GM12878 (cell line): ENCODE measurements at regions not wholly inside any gene's neighbourhood (a gene's known extent, or its start where the extent isn't known, plus 50 kb on each side); places are given as distances from the start of the nearest gene placed in this dataset.

Experiments
- ATAC-seq: fragments of 200-7000 bp; cut with Tn5 transposase; 3 replicates; pipeline ENCODE4 v1.9.1; 2020; ENCODE audit warnings: mild to moderate bottlenecking, moderate library complexity
- BruUV-seq: library from RNA; stranded (reverse); fragments of 400-500 nt; replicated peaks from 2 replicates; lab custom pipeline; 2021; lab: Mats Ljungman, UMichigan
- CTCF ChIA-PET: fragments of 300-600 bp; sonication (Branson Sonifier 250); formaldehyde crosslinking; extraction: SDS; loops from one replicate; lab custom pipeline; 2021; ENCODE audit warnings: inconsistent platforms; lab: Yijun Ruan, JAX
- POLR2A ChIA-PET: fragments of 350-600 bp; formaldehyde crosslinking; extraction: SDS; loops from one replicate; lab custom pipeline; 2021; ENCODE audit warnings: inconsistent platforms; lab: Charles Lee
- RAD21 ChIA-PET: fragments of 300-600 bp; sonication (Branson Sonifier 250); formaldehyde crosslinking; loops from one replicate; lab custom pipeline; 2023; ENCODE audit warnings: antibody characterized with exemption; ENCODE audit not compliant: unreplicated experiment; lab: Charles Lee
- SMC1A ChIA-PET: fragments of 300-600 bp; sonication (Branson Sonifier 250); formaldehyde crosslinking; loops from one replicate; lab custom pipeline; 2023; ENCODE audit not compliant: unreplicated experiment, uncharacterized antibody; lab: Charles Lee
- DNase-seq: peaks from one replicate; pipeline ENCODE4 v3.0.0-alpha.2; 2011; ENCODE audit warnings: low read depth, low spot score
- FAIRE-seq: peaks from 3 replicates; lab custom pipeline; 2011; peaks lifted over from hg19 to GRCh38; lab: Jason Lieb, UNC
- H2AFZ ChIP-seq: 2 replicates; pipeline ENCODE4 v1.6.0; 2011; ENCODE audit warnings: low read depth, low read length, control low read depth; ENCODE audit not compliant: control insufficient read depth
- H3K27ac ChIP-seq: 2 replicates; pipeline ENCODE4 v1.5.1; 2011; ENCODE audit warnings: control low read depth; ENCODE audit not compliant: control insufficient read depth, insufficient read depth
- H3K27me3 ChIP-seq, 2 experiments: replicated peaks in 1 of 2; 2 replicates each; pipeline versions ENCODE4 v1.6.0 to v1.6.1; 2011; ENCODE audit warnings: low read length in 1 of 2; ENCODE audit not compliant: control insufficient read depth in 2 of 2, insufficient read depth in 2 of 2
- H3K36me3 ChIP-seq, 2 experiments: 2 replicates each; pipeline ENCODE4 v1.5.1; 2011; ENCODE audit warnings: low read length in 1 of 2; ENCODE audit not compliant: control insufficient read depth in 2 of 2, insufficient read depth in 2 of 2
- H3K4me1 ChIP-seq: 2 replicates; pipeline ENCODE4 v1.6.1; 2011; ENCODE audit warnings: mild to moderate bottlenecking, low read length, moderate library complexity, mixed read lengths; ENCODE audit not compliant: control insufficient read depth, insufficient read depth
- H3K4me2 ChIP-seq: 2 replicates; pipeline ENCODE4 v1.6.0; 2011; ENCODE audit warnings: control low read depth; ENCODE audit not compliant: control insufficient read depth, insufficient read depth
- H3K4me3 ChIP-seq: fragments of 200-600 bp; sonication (generic); 2 replicates; pipeline ENCODE4 v1.5.1; 2016
- H3K79me2 ChIP-seq: 2 replicates; pipeline ENCODE4 v1.6.0; 2011; ENCODE audit warnings: low read length; ENCODE audit not compliant: control insufficient read depth, insufficient read depth
- H3K9ac ChIP-seq: 2 replicates; pipeline ENCODE4 v1.8.0; 2011; ENCODE audit warnings: low read length, control low read depth, mixed read lengths; ENCODE audit not compliant: control insufficient read depth, insufficient read depth
- H3K9me3 ChIP-seq: replicated peaks from 3 replicates; pipeline ENCODE4 v1.5.1; 2011; ENCODE audit warnings: mild to moderate bottlenecking, low read length; ENCODE audit not compliant: control insufficient read depth, insufficient read depth
- H4K20me1 ChIP-seq: 2 replicates; pipeline ENCODE4 v1.6.0; 2011; ENCODE audit not compliant: control insufficient read depth, insufficient read depth
- BACH1 ChIP-seq: fragments of 450-650 bp; IDR thresholded peaks from 2 replicates; pipeline ENCODE4 v1.6.1; 2017; ENCODE audit warnings: mild to moderate bottlenecking, borderline replicate concordance
- BCLAF1 ChIP-seq: fragments of 450-650 bp; IDR thresholded peaks from 2 replicates; pipeline ENCODE4 v1.6.1; 2017; ENCODE audit warnings: antibody characterized with exemption, mild to moderate bottlenecking, moderate library complexity
- E2F4 ChIP-seq: IDR thresholded peaks from 2 replicates; pipeline ENCODE4 v1.6.1; 2012; ENCODE audit warnings: low read depth, low read length, improper control_type of control experiment
- GATAD2B ChIP-seq: fragments of 450-650 bp; conservative IDR thresholded peaks from 2 replicates; pipeline ENCODE4 v1.6.1; 2017; ENCODE audit warnings: low read depth, mild to moderate bottlenecking, moderate library complexity
- HDAC6 ChIP-seq: fragments of 200-600 bp; sonication (generic); IDR thresholded peaks from one replicate; pipeline ENCODE4 v1.8.0; 2017; ENCODE audit warnings: antibody characterized with exemption; ENCODE audit not compliant: unreplicated experiment
- MTA2 ChIP-seq: fragments of 450-650 bp; IDR thresholded peaks from 2 replicates; pipeline ENCODE4 v1.6.1; 2016; ENCODE audit warnings: low read depth, mild to moderate bottlenecking, moderate library complexity
- NFXL1 ChIP-seq: fragments of 450-650 bp; IDR thresholded peaks from 2 replicates; pipeline ENCODE4 v1.6.1; 2017; ENCODE audit warnings: antibody characterized with exemption, mild to moderate bottlenecking, borderline replicate concordance
- RB1 ChIP-seq: fragments of 450-650 bp; formaldehyde crosslinking; IDR thresholded peaks from 2 replicates; pipeline ENCODE4 v1.6.1; 2017; ENCODE audit warnings: mild to moderate bottlenecking, borderline replicate concordance
- SIX5 ChIP-seq: IDR thresholded peaks from 2 replicates; pipeline ENCODE4 v1.6.1; 2011; ENCODE audit warnings: mild to moderate bottlenecking, low read depth, low read length, moderate library complexity; ENCODE audit not compliant: severe bottlenecking
- SMAD1 ChIP-seq: fragments of 450-650 bp; IDR thresholded peaks from 2 replicates; pipeline ENCODE4 v1.6.1; 2018; ENCODE audit warnings: mild to moderate bottlenecking, low read depth; ENCODE audit not compliant: partially characterized antibody
- SPI1 ChIP-seq: IDR thresholded peaks from 2 replicates; pipeline ENCODE4 v1.6.1; 2011; ENCODE audit warnings: low read depth, mild to moderate bottlenecking, low read length, moderate library complexity, borderline replicate concordance; ENCODE audit not compliant: insufficient read depth
- SREBF1 ChIP-seq: IDR thresholded peaks from 2 replicates; pipeline ENCODE4 v1.6.1; 2012; ENCODE audit warnings: mild to moderate bottlenecking, low read length
- TAF1 ChIP-seq: IDR thresholded peaks from 2 replicates; pipeline ENCODE4 v1.6.1; 2011; ENCODE audit warnings: mild to moderate bottlenecking, low read depth, low read length, borderline replicate concordance
- TCF3 ChIP-seq: IDR thresholded peaks from 2 replicates; pipeline ENCODE4 v1.6.1; 2012; ENCODE audit warnings: low read depth, mild to moderate bottlenecking, low read length, borderline replicate concordance; ENCODE audit not compliant: insufficient read depth
- TCF7 ChIP-seq: IDR thresholded peaks from 2 replicates; pipeline ENCODE4 v1.6.1; 2014; ENCODE audit warnings: antibody characterized with exemption, borderline replicate concordance
- ZNF384 ChIP-seq: IDR thresholded peaks from 2 replicates; pipeline ENCODE4 v1.6.1; 2012; ENCODE audit warnings: low read depth, mild to moderate bottlenecking, low read length, improper control_type of control experiment, borderline replicate concordance
- WGBS: methylation state at CpG from one replicate; pipeline ENCODE4 v1.1.6; 2016; ENCODE audit warnings: low lambda C conversion rate; ENCODE audit not compliant: insufficient replicate concordance, insufficient coverage; ENCODE audit errors: missing lambda C conversion rate; 5-methylcytosine and 5-hydroxymethylcytosine counted together
- in situ Hi-C: fragments of 300-500 bp; cut with MboI; formaldehyde crosslinking; loops from 9 replicates; pipeline ENCODE4 v1.14.3; 2018; ENCODE audit warnings: mixed read lengths
- intact Hi-C: fragments of 100-400 bp; cut with micrococcal nuclease; formaldehyde crosslinking; loops from one replicate; pipeline ENCODE4 v1.14.2; 2022; ENCODE audit not compliant: unreplicated experiment

- ChIA-PET RAD21 (no interaction called here), POLR2A (no interaction called here), CTCF (no interaction called here), SMC1A (no interaction called here)
- 0% methylated on average over 2 of the region's 2 CpGs for WGBS
- DNase-seq (no peak), FAIRE-seq (no peak), ATAC-seq (no peak)
- no TSS peak for BruUV-seq
- no peaks in the 10 kb centered on the region for H3K27me3 ChIP-seq
- no peaks in the 10 kb centered on the region for H4K20me1 ChIP-seq
- no peaks in the 10 kb centered on the region for H3K36me3 ChIP-seq
- no peaks in the 10 kb centered on the region for H3K4me1 ChIP-seq
- no peak overlapping the region for H3K9ac ChIP-seq
- no peak overlapping the region for H3K4me3 ChIP-seq
- H3K27ac ChIP-seq: no peak overlapping the region
- no peaks in the 10 kb centered on the region for H3K79me2 ChIP-seq
- no peak overlapping the region for H3K4me2 ChIP-seq
- in situ Hi-C loops: no loop called here
- TF ChIP-seq HDAC6: no peak
- no peak for TF ChIP-seq TAF1
- TF ChIP-seq BCLAF1: no peak
- TF ChIP-seq SMAD1: no peak
- no peak for TF ChIP-seq SPI1
- no peak for TF ChIP-seq RB1
- TF ChIP-seq SIX5: no peak
- TF ChIP-seq ZNF384: no peak
- no peak for TF ChIP-seq TCF7
- no peak for TF ChIP-seq E2F4
- no peak for TF ChIP-seq BACH1
- TF ChIP-seq GATAD2B: no peak
- no peak for TF ChIP-seq MTA2
- no peak for TF ChIP-seq SREBF1
- no peak for TF ChIP-seq TCF3
- no peak for TF ChIP-seq NFXL1
- H2AFZ ChIP-seq: no peak overlapping the region
- intact Hi-C loops: no loop called here
- no peaks in the 10 kb centered on the region for H3K9me3 ChIP-seq
Observed at GRCh38 chr4:29853833-29854232, 866.3 kb upstream of the PCDH7 start.
